K562 (cell line): ENCODE measurements at regions not wholly inside any gene's neighbourhood (a gene's known extent, or its start where the extent isn't known, plus 50 kb on each side); places are given as distances from the start of the nearest gene placed in this dataset.

Experiments used
- ATAC-seq: fragments of 200-7000 bp; cut with Tn5 transposase; 3 replicates; pipeline ENCODE4 v1.9.1; 2020; ENCODE audit warnings: moderate library complexity
- BruUV-seq: library from RNA; stranded (reverse); fragments of 400-500 nt; replicated peaks from 2 replicates; lab custom pipeline; 2021; lab: Mats Ljungman, UMichigan
- CTCF ChIA-PET: fragments of 300-600 bp; formaldehyde crosslinking; extraction: SDS; loops from one replicate; lab custom pipeline; 2021; ENCODE audit warnings: low intra/inter-chr PET ratio; lab: Yijun Ruan, JAX
- POLR2A ChIA-PET: fragments of 300-600, 350-650 bp; sonication (Branson Sonifier 250); formaldehyde crosslinking; extraction: SDS; loops from one replicate; lab custom pipeline; 2021; ENCODE audit warnings: antibody characterized with exemption, inconsistent platforms; lab: Yijun Ruan, JAX
- DNase-seq, 4 experiments: peaks; one replicate each; pipeline versions ENCODE4 v3.0.0 to v3.0.0-alpha.2; 2011 to 2018; ENCODE audit warnings: low spot score in 3 of 4, mixed read lengths in 3 of 4; ENCODE audit errors: extremely low read depth in 1 of 4
- FAIRE-seq: peaks from 2 replicates; lab custom pipeline; 2011; peaks lifted over from hg19 to GRCh38; lab: Jason Lieb, UNC
- H2AFZ ChIP-seq: 2 replicates; pipeline ENCODE4 v1.6.0; 2011; ENCODE audit warnings: low read depth, low read length, control low read depth, inconsistent platforms
- H3K27ac ChIP-seq: fragments of 200-600 bp; 3 replicates; pipeline ENCODE4 v1.8.0; 2011; ENCODE audit warnings: low read depth, mild to moderate bottlenecking, control low read depth, inconsistent platforms, low read length, moderate library complexity, mixed read lengths; ENCODE audit errors: extremely low read depth
- H3K27me3 ChIP-seq, 2 experiments: fragments of 300-600 bp in 1 of 2; 2 replicates in 1 of 2; 3 replicates in 1 of 2; pipeline versions ENCODE4 v1.6.0 to v1.8.0; 2011; ENCODE audit warnings: inconsistent platforms in 2 of 2, low read length in 2 of 2, mild to moderate bottlenecking in 1 of 2, mixed read lengths in 1 of 2, moderate library complexity in 1 of 2; ENCODE audit not compliant: control insufficient read depth in 2 of 2, insufficient read depth in 2 of 2
- H3K36me3 ChIP-seq: fragments of 300-600 bp; 3 replicates; pipeline ENCODE4 v1.8.0; 2011; ENCODE audit warnings: mild to moderate bottlenecking, low read length, inconsistent platforms; ENCODE audit not compliant: control insufficient read depth, insufficient read depth
- H3K4me1 ChIP-seq, 2 experiments: fragments of 200-600 bp in 1 of 2; replicated peaks in 1 of 2; 2 replicates in 1 of 2; 3 replicates in 1 of 2; pipeline versions ENCODE4 v1.5.1 to v1.8.0; 2011; ENCODE audit warnings: inconsistent platforms in 2 of 2, low read length in 2 of 2, mild to moderate bottlenecking in 1 of 2, mixed read lengths in 1 of 2, moderate library complexity in 1 of 2; ENCODE audit not compliant: control insufficient read depth in 2 of 2, insufficient read depth in 2 of 2
- H3K4me2 ChIP-seq: 2 replicates; pipeline ENCODE4 v1.6.1; 2011; ENCODE audit warnings: low read length, control low read depth, inconsistent platforms, mixed read lengths; ENCODE audit not compliant: insufficient read depth
- H3K4me3 ChIP-seq: fragments of 200-600 bp; sonication (generic), shearing (Covaris generic); 2 replicates; pipeline ENCODE4 v1.5.1; 2016; ENCODE audit warnings: control low read depth, inconsistent platforms
- H3K79me2 ChIP-seq: fragments of 200-600 bp; 3 replicates; pipeline ENCODE4 v1.8.0; 2011; ENCODE audit warnings: low read length, inconsistent platforms; ENCODE audit not compliant: control insufficient read depth, insufficient read depth
- H3K9ac ChIP-seq, 2 experiments: 2 replicates each; pipeline versions ENCODE4 v1.6.0 to v1.6.1; 2011; ENCODE audit warnings: low read depth in 2 of 2, low read length in 2 of 2, control low read depth in 1 of 2, inconsistent platforms in 1 of 2, mild to moderate bottlenecking in 1 of 2, mixed read lengths in 1 of 2; ENCODE audit not compliant: insufficient read depth in 1 of 2
- H3K9me1 ChIP-seq: one replicate; pipeline ENCODE4 v1.6.0; 2011; ENCODE audit warnings: inconsistent platforms, mild to moderate bottlenecking, low read length, moderate library complexity; ENCODE audit not compliant: control insufficient read depth, insufficient read depth
- H3K9me3 ChIP-seq: replicated peaks from 2 replicates; pipeline ENCODE4 v1.5.1; 2011; ENCODE audit warnings: low read depth, low read length, inconsistent platforms; ENCODE audit not compliant: control insufficient read depth, insufficient read depth
- H4K20me1 ChIP-seq: replicated peaks from 2 replicates; pipeline ENCODE4 v1.6.1; 2011; ENCODE audit warnings: low read length, inconsistent platforms, mixed read lengths; ENCODE audit not compliant: control insufficient read depth, insufficient read depth
- HCFC1 ChIP-seq: IDR thresholded peaks from 2 replicates; pipeline ENCODE4 v1.6.1; 2012; ENCODE audit warnings: low read depth, low read length, improper control_type of control experiment
- TFE3 ChIP-seq: fragments of 450-650 bp; formaldehyde crosslinking; IDR thresholded peaks from 2 replicates; pipeline ENCODE4 v1.4.0; 2020; ENCODE audit warnings: mild to moderate bottlenecking, mixed read lengths
- WGBS: fragments of 100-300 bp; shearing (Covaris generic); methylation state at CpG from one replicate; pipeline ENCODE4 v1.1.6; 2016; ENCODE audit warnings: low coverage, mixed read lengths; ENCODE audit not compliant: insufficient coverage; ENCODE audit errors: missing lambda C conversion rate; 5-methylcytosine and 5-hydroxymethylcytosine counted together
- in situ Hi-C: fragments of 300-500 bp; cut with MboI; formaldehyde crosslinking; loops from 4 replicates; pipeline ENCODE4 v1.15.0; 2018; ENCODE audit warnings: inconsistent platforms, mixed read lengths
- intact Hi-C: fragments of 100-400 bp; cut with micrococcal nuclease; formaldehyde crosslinking; loops from 2 replicates; pipeline ENCODE4 v1.14.2; 2022

GRCh38 chr16:86384980-86385379, 125.3 kb upstream of the FOXF1 start:
- H3K27me3 ChIP-seq, result peaks cover 11 to 60% of the 10 kb centered on the region in 2 experiments; a peak in 4 of 5 replicates
- in situ Hi-C loops (no loop called here), intact Hi-C loops (no loop called here)
- H3K9me1 ChIP-seq, result no peaks in the 10 kb centered on the region
- H3K9ac ChIP-seq, result no peak overlapping the region
- H2AFZ ChIP-seq, result no peak overlapping the region
- CTCF ChIA-PET, result no interaction called here
- H3K4me3 ChIP-seq, result no peak overlapping the region
- no peak overlapping the region for H3K4me2 ChIP-seq
- H4K20me1 ChIP-seq, result no peaks in the 10 kb centered on the region
- H3K36me3 ChIP-seq, result no peaks in the 10 kb centered on the region
- H3K4me1 ChIP-seq, result peaks cover 0 to 4% of the 10 kb centered on the region in 2 experiments; a peak in 1 of 5 replicates
- 15% methylated on average over 9 of the region's 10 CpGs for WGBS
- POLR2A ChIA-PET, result interaction anchor here (0.8 kb wide), 1 partner anchor 75 kb away, joined by 3 read pairs; no protein-coding TSS in a partner anchor
- no peaks in the 10 kb centered on the region for H3K79me2 ChIP-seq
- no peak for ATAC-seq
- no peak overlapping the region for H3K27ac ChIP-seq
- no peak for FAIRE-seq
- no peak for DNase-seq
- TF ChIP-seq TFE3 (CRISPR knock-in tag) (peak; percentile 69), HCFC1 (no peak)
- H3K9me3 ChIP-seq, result no peaks in the 10 kb centered on the region
- BruUV-seq, result no TSS peak
